SU-DHL-6 (cell line): ENCODE measurements at regions not wholly inside any gene's neighbourhood (a gene's known extent, or its start where the extent isn't known, plus 50 kb on each side); places are given as distances from the start of the nearest gene placed in this dataset.

Experiments
- H2AFZ ChIP-seq: fragments of 200-600 bp; sonication (generic); 2 replicates; pipeline ENCODE4 v1.6.1; 2014; ENCODE audit warnings: low read depth, mild to moderate bottlenecking, moderate library complexity, mixed read lengths, antibody characterized with exemption, low read length; ENCODE audit not compliant: severe bottlenecking
- H3F3A ChIP-seq: fragments of 200-600 bp; shearing (Covaris generic); 2 replicates; pipeline ENCODE4 v1.6.0; 2016; ENCODE audit warnings: antibody characterized with exemption, mild to moderate bottlenecking; ENCODE audit not compliant: insufficient read depth
- H3K27ac ChIP-seq: fragments of 200-600 bp; sonication (generic); 2 replicates; pipeline ENCODE4 v1.5.1; 2016; ENCODE audit warnings: low read depth, mild to moderate bottlenecking, low read length, moderate library complexity, mixed read lengths
- H3K27me3 ChIP-seq: fragments of 200-600 bp; sonication (generic), shearing (Covaris generic); 2 replicates; pipeline ENCODE4 v1.6.0; 2014; ENCODE audit warnings: mild to moderate bottlenecking, low read length
- H3K36me3 ChIP-seq: fragments of 200-600 bp; sonication (generic); 2 replicates; pipeline ENCODE4 v1.6.1; 2014; ENCODE audit warnings: mild to moderate bottlenecking, low read length, mixed read lengths
- H3K4me2 ChIP-seq: fragments of 300-600, 200-600 bp; shearing (Covaris generic), sonication (generic); 2 replicates; pipeline ENCODE4 v1.6.0; 2014; ENCODE audit warnings: low read length, low read depth, mild to moderate bottlenecking; ENCODE audit not compliant: poor library complexity, severe bottlenecking
- H3K4me3 ChIP-seq: fragments of 200-600 bp; sonication (generic); 2 replicates; pipeline ENCODE4 v1.5.1; 2014; ENCODE audit warnings: antibody characterized with exemption, low read length, mild to moderate bottlenecking, mixed read lengths; ENCODE audit not compliant: insufficient read depth, poor library complexity, severe bottlenecking
- H3K79me2 ChIP-seq: fragments of 200-600 bp; sonication (generic); 2 replicates; pipeline ENCODE4 v1.6.1; 2014; ENCODE audit warnings: mild to moderate bottlenecking, low read length, moderate library complexity; ENCODE audit not compliant: insufficient read depth
- H3K9ac ChIP-seq: fragments of 200-600 bp; sonication (generic); 2 replicates; pipeline ENCODE4 v1.7.0; 2014; ENCODE audit warnings: mild to moderate bottlenecking, low read length
- H3K9me2 ChIP-seq: fragments of 200-600 bp; sonication (generic); replicated peaks from 2 replicates; pipeline ENCODE4 v1.6.1; 2014; ENCODE audit warnings: low read length; ENCODE audit not compliant: insufficient read depth
- H3K9me3 ChIP-seq: fragments of 200-600 bp; sonication (generic); 2 replicates; pipeline ENCODE4 v1.6.1; 2014; ENCODE audit warnings: low read length, mixed read lengths; ENCODE audit not compliant: insufficient read depth
- H4K20me1 ChIP-seq: fragments of 200-600 bp; sonication (generic); 2 replicates; pipeline ENCODE4 v1.6.1; 2014; ENCODE audit warnings: low read depth, mild to moderate bottlenecking, antibody characterized with exemption, low read length, moderate library complexity, mixed read lengths
- CTCF ChIP-seq: fragments of 200-600 bp; sonication (generic); IDR thresholded peaks from one replicate; pipeline ENCODE4 v1.5.1; 2017; ENCODE audit warnings: antibody characterized with exemption, mild to moderate bottlenecking, low read length, moderate library complexity; ENCODE audit not compliant: insufficient read depth, poor library complexity, severe bottlenecking
- EZH2phosphoT487 ChIP-seq: fragments of 200-600 bp; sonication (generic), shearing (Covaris generic); conservative IDR thresholded peaks from 2 replicates; pipeline ENCODE4 v1.6.1; 2018; ENCODE audit warnings: mild to moderate bottlenecking, antibody characterized with exemption, low read length, moderate library complexity, mixed read lengths

GRCh38 chr14:85402569-85403162 lies 127.3 kb upstream of the FLRT2 start:
- Histone ChIP-seq H3K9ac (no peak overlapping the region), H2AFZ (no peak overlapping the region), H4K20me1 (no peaks in the 10 kb centered on the region), H3F3A (no peaks in the 10 kb centered on the region), H3K4me3 (no peak overlapping the region), H3K9me3 (no peaks in the 10 kb centered on the region), H3K4me2 (no peak overlapping the region), H3K79me2 (no peaks in the 10 kb centered on the region), H3K27me3 (no peaks in the 10 kb centered on the region), H3K36me3 (no peaks in the 10 kb centered on the region), H3K9me2 (no peaks in the 10 kb centered on the region), H3K27ac (no peak overlapping the region)
- no peak for TF ChIP-seq CTCF
- TF ChIP-seq EZH2phosphoT487: no peak

- TF ChIP-seq EZH2phosphoT487 (no peak), CTCF (no peak)
- Histone ChIP-seq H3F3A (no peaks in the 10 kb centered on the region), H3K9me3 (no peaks in the 10 kb centered on the region), H3K36me3 (no peaks in the 10 kb centered on the region), H3K4me3 (no peak overlapping the region), H4K20me1 (no peaks in the 10 kb centered on the region), H3K4me2 (no peak overlapping the region), H2AFZ (no peak overlapping the region), H3K9me2 (no peaks in the 10 kb centered on the region), H3K79me2 (no peaks in the 10 kb centered on the region), H3K27ac (no peak overlapping the region), H3K27me3 (no peaks in the 10 kb centered on the region), H3K9ac (no peak overlapping the region)
These were observed 120.3 kb upstream of the FLRT2 start for GRCh38 chr14:85409481-85410210.

- Histone ChIP-seq H2AFZ (no peak overlapping the region), H3K9me3 (no peaks in the 10 kb centered on the region), H3K27me3 (no peaks in the 10 kb centered on the region), H3K9ac (no peak overlapping the region), H4K20me1 (no peaks in the 10 kb centered on the region), H3K9me2 (no peaks in the 10 kb centered on the region), H3K4me3 (no peak overlapping the region), H3K79me2 (no peaks in the 10 kb centered on the region), H3K27ac (no peak overlapping the region), H3F3A (no peaks in the 10 kb centered on the region), H3K4me2 (no peak overlapping the region), H3K36me3 (no peaks in the 10 kb centered on the region)
- TF ChIP-seq CTCF: no peak
- TF ChIP-seq EZH2phosphoT487: no peak
These were observed 117.2 kb upstream of the FLRT2 start for GRCh38 chr14:85412756-85413155.
